Thoracic aorta (tissue), 2 donors: ENCODE measurements at regions not wholly inside any gene's neighbourhood (a gene's known extent, or its start where the extent isn't known, plus 50 kb on each side); places are given as distances from the start of the nearest gene placed in this dataset.
A peak's percentile ranks its signal among the peaks of the same experiment; 100 is the strongest.
"Not testable (repeated sequence)": the region's sequence is repeated elsewhere in the genome, so short reads cannot be mapped to it uniquely, and the experiment has no call there.

Experiments
- ATAC-seq: fragments of 150-250 bp; one replicate; pipeline ENCODE4 v1.8.0; 2017; ENCODE audit warnings: low read depth; ENCODE audit not compliant: insufficient number of reproducible peaks, low FRiP score
- DNase-seq: peaks from one replicate; pipeline ENCODE4 v3.0.0-alpha.2; 2020; ENCODE audit warnings: low spot score
- H3K27ac ChIP-seq, 2 donors: fragments of 200-600 bp; sonication (generic); 1 replicate in 1 of 2; 2 replicates in 1 of 2; pipeline ENCODE4 v1.5.1; 2016; ENCODE audit warnings: mild to moderate bottlenecking in 2 of 2, moderate library complexity in 2 of 2
- H3K27me3 ChIP-seq: fragments of 200-600 bp; sonication (generic); replicated peaks from 2 replicates; pipeline ENCODE4 v1.6.0; 2016; ENCODE audit warnings: mild to moderate bottlenecking; ENCODE audit not compliant: insufficient read depth
- H3K36me3 ChIP-seq: fragments of 200-600 bp; sonication (generic); one replicate; pipeline ENCODE4 v1.5.1; 2016
- H3K4me1 ChIP-seq, 2 donors: fragments of 200-600 bp; sonication (generic); 1 replicate in 1 of 2; 2 replicates in 1 of 2; pipeline versions ENCODE4 v1.5.1 to v1.6.0; 2016; ENCODE audit warnings: low read depth in 2 of 2, mild to moderate bottlenecking in 1 of 2; ENCODE audit not compliant: control insufficient read depth in 1 of 2
- H3K4me3 ChIP-seq: fragments of 200-600 bp; sonication (generic); 2 replicates; pipeline ENCODE4 v1.5.1; 2016; ENCODE audit warnings: mild to moderate bottlenecking
- H3K9me3 ChIP-seq: fragments of 200-600 bp; sonication (generic); 2 replicates; pipeline ENCODE4 v1.5.1; 2016
- CTCF ChIP-seq: fragments of 200-600 bp; sonication (generic); IDR thresholded peaks from one replicate; pipeline ENCODE4 v1.5.1; 2019; ENCODE audit warnings: antibody characterized with exemption

DNA sequence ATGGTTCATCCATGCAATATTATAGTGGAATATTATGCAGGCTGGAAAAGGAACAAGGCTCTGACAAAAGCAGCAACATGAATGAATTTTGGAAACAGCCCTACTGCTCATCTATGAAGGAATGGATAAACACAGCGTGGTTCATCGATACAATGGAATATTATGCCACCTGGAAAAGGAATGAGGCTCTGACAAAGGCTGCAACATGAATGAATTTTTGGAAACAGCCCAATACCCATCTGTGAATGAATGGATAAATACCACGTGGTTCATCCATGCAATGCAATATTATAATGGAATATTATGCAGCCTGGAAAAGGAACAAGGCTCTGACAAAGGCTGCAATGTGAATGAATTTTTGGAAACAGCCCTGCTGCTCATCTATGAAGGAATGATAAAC, 160.4 kb downstream of the CRLF2 start:
- peaks cover 8% of the 10 kb centered on the region for H3K9me3 ChIP-seq
- TF ChIP-seq CTCF: no peak
- DNase-seq (no peak), ATAC-seq (no peak)
- H3K4me1 ChIP-seq: no peaks in the 10 kb centered on the region
- no peaks in the 10 kb centered on the region for H3K36me3 ChIP-seq
- H3K4me3 ChIP-seq: no peak overlapping the region
- H3K27me3 ChIP-seq: no peaks in the 10 kb centered on the region
- no peak overlapping the region for H3K27ac ChIP-seq

- Histone ChIP-seq H3K9me3 (peaks cover 8% of the 10 kb centered on the region), H3K27ac (no peak overlapping the region), H3K36me3 (no peaks in the 10 kb centered on the region), H3K27me3 (no peaks in the 10 kb centered on the region), H3K4me1 (no peaks in the 10 kb centered on the region), H3K4me3 (no peak overlapping the region)
- ATAC-seq (no peak), DNase-seq (no peak)
- no peak for TF ChIP-seq CTCF
Observed at GRCh38 chrX:1051421-1051820, 161.0 kb downstream of the CRLF2 start.

- DNase-seq (no peak), ATAC-seq (no peak)
Observed at GRCh38 chrX:1045680-1046314, 166.7 kb downstream of the CRLF2 start.

DNA sequence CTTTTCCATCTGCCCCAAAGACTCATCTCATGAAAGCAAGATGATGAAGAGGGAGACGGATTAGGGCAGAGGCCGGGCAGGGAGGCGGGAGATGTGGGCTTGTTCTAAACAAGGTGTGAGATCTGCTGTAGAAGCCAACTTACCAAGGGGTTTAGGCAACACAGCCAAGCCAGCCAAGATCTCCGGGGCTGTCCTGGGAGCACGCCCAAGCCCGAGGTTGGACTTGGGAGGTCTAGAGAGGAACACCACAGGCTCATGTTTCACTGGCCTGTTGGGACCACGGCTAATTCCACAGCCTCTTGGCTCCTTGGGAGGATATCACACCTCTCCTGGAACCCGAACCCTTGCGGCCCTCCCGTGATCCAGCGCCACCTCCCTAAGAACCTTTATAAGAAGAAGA, 171.4 kb downstream of the CRLF2 start:
- no peak for ATAC-seq
- H3K4me1 ChIP-seq: no peaks in the 10 kb centered on the region
- H3K4me3 ChIP-seq: no peak overlapping the region
- H3K36me3 ChIP-seq: no peaks in the 10 kb centered on the region
- no peak for TF ChIP-seq CTCF
- no peaks in the 10 kb centered on the region for H3K27me3 ChIP-seq
- H3K9me3 ChIP-seq: peaks cover 22% of the 10 kb centered on the region
- DNase-seq: no peak
- no peak overlapping the region for H3K27ac ChIP-seq

More at GRCh38 chrX:1045680-1046314, 166.7 kb downstream of the CRLF2 start:
- Histone ChIP-seq H3K9me3 (peaks cover 17% of the 10 kb centered on the region), H3K27me3 (no peaks in the 10 kb centered on the region), H3K4me3 (peak overlapping the region; percentile 6), H3K36me3 (no peaks in the 10 kb centered on the region), H3K27ac (no peak overlapping the region), H3K4me1 (no peaks in the 10 kb centered on the region)
- no peak for TF ChIP-seq CTCF

GRCh38 chrX:1035931-1036330, 176.5 kb downstream of the CRLF2 start:
- peaks cover 12% of the 10 kb centered on the region for H3K9me3 ChIP-seq
- not testable (repeated sequence) for DNase-seq, ATAC-seq

DNA sequence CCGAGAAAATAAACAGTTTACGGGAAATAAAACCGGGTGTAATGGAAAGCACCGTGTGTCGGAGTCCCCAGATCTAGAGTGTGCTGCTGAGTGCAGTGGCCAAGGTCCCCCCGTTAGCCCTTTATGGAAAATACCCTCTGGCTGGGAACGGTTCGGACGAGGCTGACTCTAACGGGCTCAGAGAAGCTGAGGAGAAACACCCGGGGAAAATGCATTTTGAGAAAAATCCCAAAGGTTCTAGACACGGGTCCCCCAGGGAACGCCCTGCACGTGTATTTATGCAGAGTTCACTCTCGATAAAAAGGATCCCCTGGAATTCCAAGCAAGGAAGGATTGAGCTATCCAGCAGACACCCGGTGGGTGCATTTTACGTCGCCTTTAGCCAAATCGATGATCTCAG, 177.2 kb downstream of the CRLF2 start:
- DNase-seq (no peak), ATAC-seq (no peak)
- H3K36me3 ChIP-seq: no peaks in the 10 kb centered on the region
- no peak overlapping the region for H3K4me3 ChIP-seq
- peaks cover 12% of the 10 kb centered on the region for H3K9me3 ChIP-seq
- no peak overlapping the region for H3K27ac ChIP-seq
- H3K27me3 ChIP-seq: no peaks in the 10 kb centered on the region
- no peaks in the 10 kb centered on the region for H3K4me1 ChIP-seq
- no peak for TF ChIP-seq CTCF

More at GRCh38 chrX:1035931-1036330, 176.5 kb downstream of the CRLF2 start:
- H3K27ac ChIP-seq, H3K27me3 ChIP-seq, H3K4me3 ChIP-seq, H3K4me1 ChIP-seq, H3K36me3 ChIP-seq: not testable (repeated sequence)
